GM12872 (cell line): ENCODE measurements at regions not wholly inside any gene's neighbourhood (a gene's known extent, or its start where the extent isn't known, plus 50 kb on each side); places are given as distances from the start of the nearest gene placed in this dataset.

ENCODE experiments used
- CTCF ChIP-seq: IDR thresholded peaks from 3 replicates; pipeline ENCODE4 v1.5.1; 2011; ENCODE audit warnings: low read depth, mild to moderate bottlenecking, low read length, moderate library complexity; ENCODE audit not compliant: insufficient read depth

- TF ChIP-seq CTCF: no peak
Measured at GRCh38 chr5:57947181-57947580, 464.6 kb upstream of the ACTBL2 start.

GRCh38 chr5:57940879-57941278 lies 458.3 kb upstream of the ACTBL2 start:
- TF ChIP-seq CTCF: no peak

- no peak for TF ChIP-seq CTCF
Measured at GRCh38 chr5:57940236-57940635, 457.6 kb upstream of the ACTBL2 start.

GRCh38 chr5:57939771-57940170 lies 457.2 kb upstream of the ACTBL2 start:
- TF ChIP-seq CTCF: no peak

GRCh38 chr5:57939335-57939734 lies 456.7 kb upstream of the ACTBL2 start:
- TF ChIP-seq CTCF: no peak

GRCh38 chr5:57938174-57938557 lies 455.6 kb upstream of the ACTBL2 start:
- no peak for TF ChIP-seq CTCF

- TF ChIP-seq CTCF: no peak
Measured at GRCh38 chr5:57937501-57938173, 455.0 kb upstream of the ACTBL2 start.

- TF ChIP-seq CTCF: no peak
Measured at GRCh38 chr5:57937025-57937424, 454.4 kb upstream of the ACTBL2 start.
